SK-N-SH treated with all-trans-retinoic acid at 6 μM for 48 hours (cell line): ENCODE measurements at regions not wholly inside any gene's neighbourhood (a gene's known extent, or its start where the extent isn't known, plus 50 kb on each side); places are given as distances from the start of the nearest gene placed in this dataset.

ENCODE experiments used
- CSDC2 ChIP-seq: fragments of 250-450 bp; sonication (Bioruptor Pico); IDR thresholded peaks from 2 replicates; pipeline ENCODE4 v1.5.0; 2020; ENCODE audit warnings: mild to moderate bottlenecking, moderate library complexity
- ESRRG ChIP-seq: fragments of 250-450 bp; sonication (Bioruptor Pico); IDR thresholded peaks from 2 replicates; pipeline ENCODE4 v1.6.1; 2021; ENCODE audit warnings: mild to moderate bottlenecking
- ISL1 ChIP-seq: fragments of 250-450 bp; sonication (Bioruptor Pico); IDR thresholded peaks from 2 replicates; pipeline ENCODE4 v2.1.2; 2022; ENCODE audit warnings: mild to moderate bottlenecking, moderate library complexity
- OSR1 ChIP-seq: fragments of 250-450 bp; sonication (Bioruptor Pico); IDR thresholded peaks from 2 replicates; pipeline ENCODE4 v1.8.0; 2022; ENCODE audit warnings: moderate library complexity, mild to moderate bottlenecking, inconsistent platforms
- POU6F1 ChIP-seq: fragments of 250-450 bp; sonication (Bioruptor Pico); IDR thresholded peaks from 2 replicates; pipeline ENCODE4 v1.8.0; 2021; ENCODE audit warnings: low read depth, mild to moderate bottlenecking, moderate library complexity, borderline replicate concordance
- TCF4 ChIP-seq: fragments of 250-450 bp; sonication (Bioruptor Pico); IDR thresholded peaks from 2 replicates; pipeline ENCODE4 v1.8.0; 2021; ENCODE audit warnings: mild to moderate bottlenecking, moderate library complexity, borderline replicate concordance
- TF ChIP-seq, protein P1 (sequence below): fragments of 250-450 bp; sonication (Bioruptor Pico); IDR thresholded peaks from 2 replicates; pipeline ENCODE4 v1.8.0; 2020; ENCODE audit warnings: mild to moderate bottlenecking, moderate library complexity, borderline replicate concordance

GRCh38 chr9:113659039-113659438 is 195.5 kb downstream of the RGS3 start:
- TF ChIP-seq ESRRG = no peak
- no peak for TF ChIP-seq OSR1 (CRISPR knock-in tag)
- no peak for TF ChIP-seq CSDC2 (CRISPR knock-in tag)
- TF ChIP-seq TCF4 (CRISPR knock-in tag) = no peak
- TF ChIP-seq POU6F1 (CRISPR knock-in tag) = no peak
- no peak for TF ChIP-seq ISL1
- TF ChIP-seq, protein P1, sequence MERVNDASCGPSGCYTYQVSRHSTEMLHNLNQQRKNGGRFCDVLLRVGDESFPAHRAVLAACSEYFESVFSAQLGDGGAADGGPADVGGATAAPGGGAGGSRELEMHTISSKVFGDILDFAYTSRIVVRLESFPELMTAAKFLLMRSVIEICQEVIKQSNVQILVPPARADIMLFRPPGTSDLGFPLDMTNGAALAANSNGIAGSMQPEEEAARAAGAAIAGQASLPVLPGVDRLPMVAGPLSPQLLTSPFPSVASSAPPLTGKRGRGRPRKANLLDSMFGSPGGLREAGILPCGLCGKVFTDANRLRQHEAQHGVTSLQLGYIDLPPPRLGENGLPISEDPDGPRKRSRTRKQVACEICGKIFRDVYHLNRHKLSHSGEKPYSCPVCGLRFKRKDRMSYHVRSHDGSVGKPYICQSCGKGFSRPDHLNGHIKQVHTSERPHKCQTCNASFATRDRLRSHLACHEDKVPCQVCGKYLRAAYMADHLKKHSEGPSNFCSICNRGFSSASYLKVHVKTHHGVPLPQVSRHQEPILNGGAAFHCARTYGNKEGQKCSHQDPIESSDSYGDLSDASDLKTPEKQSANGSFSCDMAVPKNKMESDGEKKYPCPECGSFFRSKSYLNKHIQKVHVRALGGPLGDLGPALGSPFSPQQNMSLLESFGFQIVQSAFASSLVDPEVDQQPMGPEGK (CRISPR knock-in tag) = no peak
